ENCODE measurements at regions not wholly inside any gene's neighbourhood (a gene's known extent, or its start where the extent isn't known, plus 50 kb on each side); places are given as distances from the start of the nearest gene placed in this dataset.

GRCh38 chr5:125083981-125084380 lies 337.5 kb upstream of the ZNF608 start:
- TF ChIP-seq POLR2AphosphoS5 (IDR thresholded peaks at IDR 0.05; ENCODE audit: low read depth, low read length) (no peak), POLR2A (IDR thresholded peaks at IDR 0.05; ENCODE audit: low read depth, low read length) (no peak), TAF1 (IDR thresholded peaks at IDR 0.05; ENCODE audit: borderline replicate concordance, low read depth, low read length) (no peak)

Data from GM12892 (cell line).